Prostate gland (tissue), 2 donors: ENCODE measurements at regions not wholly inside any gene's neighbourhood (a gene's known extent, or its start where the extent isn't known, plus 50 kb on each side); places are given as distances from the start of the nearest gene placed in this dataset.

Experiments used
- DNase-seq: peaks from one replicate; pipeline ENCODE4 v3.0.0-alpha.2; 2019; ENCODE audit warnings: low spot score
- H3K27ac ChIP-seq, 2 donors: fragments of 200-600 bp; sonication (generic); 2 replicates each; pipeline ENCODE4 v1.5.1; 2017 to 2019
- H3K27me3 ChIP-seq: fragments of 200-600 bp; sonication (generic); replicated peaks from 2 replicates; pipeline ENCODE4 v1.5.1; 2019; ENCODE audit not compliant: insufficient read depth
- H3K36me3 ChIP-seq, 2 donors: fragments of 200-600 bp; sonication (generic); 1 replicate in 1 of 2; 2 replicates in 1 of 2; pipeline versions ENCODE4 v1.5.1 to v1.8.1; 2017 to 2019
- H3K4me1 ChIP-seq: fragments of 200-600 bp; sonication (generic); replicated peaks from 2 replicates; pipeline ENCODE4 v1.5.1; 2019
- H3K4me3 ChIP-seq, 2 donors: fragments of 200-600 bp; sonication (generic); 2 replicates each; pipeline ENCODE4 v1.5.1; 2017 to 2019
- H3K9me3 ChIP-seq: fragments of 200-600 bp; sonication (generic); 2 replicates; pipeline ENCODE4 v1.5.1; 2017
- POLR2A ChIP-seq: fragments of 450-650 bp; IDR thresholded peaks from one replicate; pipeline ENCODE4 v1.6.1; 2016; ENCODE audit warnings: antibody characterized with exemption, mild to moderate bottlenecking
- POLR2AphosphoS5 ChIP-seq: sonication (generic); formaldehyde crosslinking; IDR thresholded peaks from one replicate; pipeline ENCODE4 v1.6.1; 2017; ENCODE audit warnings: antibody characterized with exemption
- WGBS: methylation state at CpG from one replicate; pipeline ENCODE4 v1.1.5; 2018; 5-methylcytosine and 5-hydroxymethylcytosine counted together
- intact Hi-C: fragments of 100-400 bp; cut with DNase I; formaldehyde crosslinking; loops from one replicate; pipeline ENCODE4 v1.14.2; 2022
- TF ChIP-seq, protein P1 (sequence below), 4 experiments: fragments of 200-600 bp in 2 of 4; fragments of 450-650 bp in 2 of 4; sonication (generic) in 2 of 4; IDR thresholded peaks; 1 replicate in 3 of 4; 2 replicates in 1 of 4; pipeline ENCODE4 v1.5.1; 2016 to 2019; ENCODE audit warnings: antibody characterized with exemption in 4 of 4, mild to moderate bottlenecking in 2 of 4, moderate library complexity in 2 of 4

DNA sequence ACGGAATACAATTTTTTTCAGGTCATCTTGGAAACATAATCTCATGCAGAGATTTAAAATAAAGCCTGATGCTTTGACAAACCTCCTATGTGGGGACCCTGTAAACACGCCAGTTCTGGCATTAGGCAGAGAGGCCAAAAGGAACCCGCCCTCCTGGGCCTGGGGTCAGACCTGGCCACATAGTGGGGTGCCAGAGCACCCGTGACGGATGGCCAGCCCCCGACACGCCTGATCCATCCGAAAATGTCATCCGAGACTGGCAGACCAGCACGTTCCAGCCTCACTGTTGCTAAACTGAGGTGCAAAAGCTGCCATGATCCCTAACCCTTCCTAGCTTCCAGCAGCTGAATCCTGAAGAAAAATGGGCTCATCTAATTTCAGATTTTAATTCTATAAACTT, 222.6 kb upstream of the SALL3 start:
- intact Hi-C loops: no loop called here
- H3K4me1 ChIP-seq: no peaks in the 10 kb centered on the region
- TF ChIP-seq, protein P1, sequence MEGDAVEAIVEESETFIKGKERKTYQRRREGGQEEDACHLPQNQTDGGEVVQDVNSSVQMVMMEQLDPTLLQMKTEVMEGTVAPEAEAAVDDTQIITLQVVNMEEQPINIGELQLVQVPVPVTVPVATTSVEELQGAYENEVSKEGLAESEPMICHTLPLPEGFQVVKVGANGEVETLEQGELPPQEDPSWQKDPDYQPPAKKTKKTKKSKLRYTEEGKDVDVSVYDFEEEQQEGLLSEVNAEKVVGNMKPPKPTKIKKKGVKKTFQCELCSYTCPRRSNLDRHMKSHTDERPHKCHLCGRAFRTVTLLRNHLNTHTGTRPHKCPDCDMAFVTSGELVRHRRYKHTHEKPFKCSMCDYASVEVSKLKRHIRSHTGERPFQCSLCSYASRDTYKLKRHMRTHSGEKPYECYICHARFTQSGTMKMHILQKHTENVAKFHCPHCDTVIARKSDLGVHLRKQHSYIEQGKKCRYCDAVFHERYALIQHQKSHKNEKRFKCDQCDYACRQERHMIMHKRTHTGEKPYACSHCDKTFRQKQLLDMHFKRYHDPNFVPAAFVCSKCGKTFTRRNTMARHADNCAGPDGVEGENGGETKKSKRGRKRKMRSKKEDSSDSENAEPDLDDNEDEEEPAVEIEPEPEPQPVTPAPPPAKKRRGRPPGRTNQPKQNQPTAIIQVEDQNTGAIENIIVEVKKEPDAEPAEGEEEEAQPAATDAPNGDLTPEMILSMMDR (IDR thresholded peaks at IDR 0.05): no peak
- TF ChIP-seq POLR2AphosphoS5: no peak
- no peak for TF ChIP-seq POLR2A
- no peak overlapping the region for H3K27ac ChIP-seq
- no peaks in the 10 kb centered on the region for H3K9me3 ChIP-seq
- no peaks in the 10 kb centered on the region for H3K36me3 ChIP-seq
- no peak overlapping the region for H3K4me3 ChIP-seq
- DNase-seq: no peak
- WGBS: 85% methylated on average over 10 of the region's 10 CpGs
- H3K27me3 ChIP-seq: no peaks in the 10 kb centered on the region

GRCh38 chr18:78758496-78758895, 221.1 kb upstream of the SALL3 start:
- TF ChIP-seq POLR2A (no peak), POLR2AphosphoS5 (no peak)
- TF ChIP-seq, protein P1 (IDR thresholded peaks at IDR 0.05): no peak
- WGBS: 90% methylated on average over 9 of the region's 9 CpGs
- no peaks in the 10 kb centered on the region for H3K36me3 ChIP-seq

DNA sequence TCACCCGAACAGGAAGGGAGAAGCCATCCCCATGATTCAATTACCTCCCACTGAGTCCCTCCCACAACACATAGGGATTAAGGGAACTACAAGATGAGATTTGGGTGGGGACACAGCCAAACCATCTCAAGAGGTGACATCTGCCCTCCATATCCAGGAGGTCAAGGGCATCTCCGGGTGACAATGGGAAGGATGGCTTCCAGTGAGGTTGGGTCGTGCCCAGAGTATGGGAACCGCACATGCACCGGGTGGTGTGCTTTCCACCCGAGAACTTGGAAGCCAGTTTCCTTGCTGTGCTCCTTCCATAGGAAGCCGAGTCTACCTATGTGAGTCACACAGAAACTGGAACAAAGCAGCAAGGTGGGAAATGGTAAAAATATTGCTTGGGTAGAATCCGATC, 216.9 kb upstream of the SALL3 start:
- intact Hi-C loops: no loop called here
- no peak overlapping the region for H3K4me3 ChIP-seq
- no peaks in the 10 kb centered on the region for H3K4me1 ChIP-seq
- no peaks in the 10 kb centered on the region for H3K9me3 ChIP-seq
- H3K36me3 ChIP-seq: no peaks in the 10 kb centered on the region
- no peak for DNase-seq
- H3K27me3 ChIP-seq: no peaks in the 10 kb centered on the region
- TF ChIP-seq POLR2A (no peak), POLR2AphosphoS5 (no peak)
- TF ChIP-seq, protein P1 (IDR thresholded peaks at IDR 0.05): no peak
- no peak overlapping the region for H3K27ac ChIP-seq
- 96% methylated on average over 8 of the region's 8 CpGs for WGBS

More at GRCh38 chr18:78758496-78758895, 221.1 kb upstream of the SALL3 start:
- no peak for DNase-seq
- Histone ChIP-seq H3K4me1 (no peaks in the 10 kb centered on the region), H3K27ac (no peak overlapping the region), H3K27me3 (no peaks in the 10 kb centered on the region), H3K9me3 (no peaks in the 10 kb centered on the region), H3K4me3 (no peak overlapping the region)
- intact Hi-C loops: no loop called here

DNA sequence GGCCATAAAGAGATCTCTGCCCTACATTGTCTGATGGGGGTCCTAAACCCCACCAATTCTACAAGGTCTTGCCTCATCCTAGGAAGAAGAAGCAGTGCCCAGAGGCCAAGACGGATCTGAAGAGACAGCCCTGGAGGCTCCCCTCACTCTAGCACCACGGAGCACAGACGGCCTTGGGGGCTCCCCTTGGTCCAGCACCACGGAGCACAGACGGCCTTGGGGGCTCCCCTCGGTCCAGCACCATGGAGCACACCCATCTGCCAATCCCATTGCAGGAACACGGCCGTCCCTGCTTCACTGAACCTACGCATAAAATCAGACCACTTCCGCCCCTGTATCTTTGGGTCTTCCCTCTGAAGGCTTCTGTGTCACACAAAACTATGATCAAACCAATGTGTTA, 215.1 kb upstream of the SALL3 start:
- H3K27ac ChIP-seq: no peak overlapping the region
- TF ChIP-seq, protein P1 (IDR thresholded peaks at IDR 0.05): no peak
- TF ChIP-seq POLR2A (no peak), POLR2AphosphoS5 (no peak)
- 92% methylated on average over 10 of the region's 10 CpGs for WGBS
- intact Hi-C loops: no loop called here
- H3K4me3 ChIP-seq: no peak overlapping the region
- H3K27me3 ChIP-seq: no peaks in the 10 kb centered on the region
- no peaks in the 10 kb centered on the region for H3K4me1 ChIP-seq
- no peaks in the 10 kb centered on the region for H3K9me3 ChIP-seq
- no peaks in the 10 kb centered on the region for H3K36me3 ChIP-seq
- DNase-seq: no peak

DNA sequence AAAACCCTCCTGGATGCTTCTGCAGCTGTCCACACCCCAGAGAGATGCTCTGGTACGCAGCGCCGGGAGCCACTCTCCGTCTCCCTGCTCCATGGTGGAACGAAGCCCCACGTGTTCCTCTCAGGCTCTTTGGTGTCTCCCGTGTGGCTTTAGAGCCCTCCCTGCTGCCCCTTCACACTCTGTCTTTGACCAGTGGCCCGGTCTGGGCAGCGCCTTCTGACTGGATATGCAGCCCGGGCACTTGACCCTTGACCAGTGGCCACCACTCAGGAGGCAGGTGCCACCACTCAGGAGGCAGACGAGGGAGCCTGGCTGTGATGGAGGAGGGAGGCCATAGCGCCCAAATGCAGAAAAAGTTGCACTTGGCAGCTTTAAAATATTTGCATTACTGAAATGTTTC, 214.5 kb upstream of the SALL3 start:
- H3K27ac ChIP-seq: no peak overlapping the region
- no peaks in the 10 kb centered on the region for H3K36me3 ChIP-seq
- WGBS: 89% methylated on average over 12 of the region's 12 CpGs
- H3K9me3 ChIP-seq: no peaks in the 10 kb centered on the region
- DNase-seq: no peak
- intact Hi-C loops: no loop called here
- TF ChIP-seq POLR2A (no peak), POLR2AphosphoS5 (no peak)
- TF ChIP-seq, protein P1 (IDR thresholded peaks at IDR 0.05): no peak
- H3K4me3 ChIP-seq: no peak overlapping the region
- H3K27me3 ChIP-seq: no peaks in the 10 kb centered on the region
- H3K4me1 ChIP-seq: no peaks in the 10 kb centered on the region
